GM23338 (cell line): ENCODE measurements at regions not wholly inside any gene's neighbourhood (a gene's known extent, or its start where the extent isn't known, plus 50 kb on each side); places are given as distances from the start of the nearest gene placed in this dataset.

Experiments used
- ATAC-seq: fragments of 200-7000 bp; cut with Tn5 transposase; 3 replicates; pipeline ENCODE4 v1.9.1; 2020
- DNase-seq: peaks from one replicate; pipeline ENCODE4 v3.0.0-alpha.2; 2015; ENCODE audit warnings: low spot score
- H2AFZ ChIP-seq: fragments of 200-600 bp; sonication (generic); 2 replicates; pipeline ENCODE4 v1.8.0; 2016; ENCODE audit warnings: antibody characterized with exemption, mild to moderate bottlenecking, moderate library complexity
- H3F3A ChIP-seq: fragments of 200-600 bp; sonication (generic); replicated peaks from 2 replicates; pipeline ENCODE4 v1.8.0; 2017; ENCODE audit warnings: antibody characterized with exemption, mixed run types, low read depth
- H3K27ac ChIP-seq: fragments of 200-600 bp; sonication (generic); 2 replicates; pipeline ENCODE4 v1.6.1; 2016; ENCODE audit warnings: low read depth
- H3K27me3 ChIP-seq: fragments of 200-600 bp; sonication (generic); 2 replicates; pipeline ENCODE4 v1.8.0; 2016; ENCODE audit warnings: mild to moderate bottlenecking, mixed run types, moderate library complexity; ENCODE audit not compliant: insufficient read depth
- H3K36me3 ChIP-seq: fragments of 200-600 bp; sonication (generic); 2 replicates; pipeline ENCODE4 v1.8.0; 2016; ENCODE audit warnings: mild to moderate bottlenecking; ENCODE audit not compliant: insufficient read depth
- H3K4me1 ChIP-seq: fragments of 200-600 bp; sonication (generic); 2 replicates; pipeline ENCODE4 v1.8.0; 2016; ENCODE audit warnings: mild to moderate bottlenecking, moderate library complexity; ENCODE audit not compliant: insufficient read depth
- H3K4me2 ChIP-seq: fragments of 200-600 bp; sonication (generic); 2 replicates; pipeline ENCODE4 v1.7.1; 2017; ENCODE audit warnings: mixed run types
- H3K4me3 ChIP-seq: fragments of 200-600 bp; sonication (generic); 2 replicates; pipeline ENCODE4 v1.6.1; 2016; ENCODE audit warnings: mixed run types
- H3K79me2 ChIP-seq: fragments of 200-600 bp; sonication (generic); replicated peaks from 2 replicates; pipeline ENCODE4 v1.8.0; 2017; ENCODE audit warnings: mild to moderate bottlenecking; ENCODE audit not compliant: insufficient read depth
- H3K9me2 ChIP-seq: fragments of 200-600 bp; sonication (generic); 2 replicates; pipeline ENCODE4 v1.8.0; 2017; ENCODE audit not compliant: insufficient read depth
- H4K20me1 ChIP-seq: fragments of 200-600 bp; sonication (generic); replicated peaks from 2 replicates; pipeline ENCODE4 v1.8.0; 2017; ENCODE audit warnings: mild to moderate bottlenecking; ENCODE audit not compliant: insufficient read depth
- H3K27ac Mint-ChIP-seq: 2 replicates; pipeline ENCODE4 v1.8.0; 2020; ENCODE audit warnings: inconsistent platforms, mild to moderate bottlenecking, moderate library complexity, mixed read lengths
- H3K27me3 Mint-ChIP-seq: 3 replicates; pipeline ENCODE4 v1.8.0; 2022; ENCODE audit warnings: low read depth, mild to moderate bottlenecking, moderate library complexity, mixed read lengths, inconsistent platforms; ENCODE audit not compliant: insufficient read depth, poor library complexity
- H3K36me3 Mint-ChIP-seq: 3 replicates; pipeline ENCODE4 v1.8.0; 2021; ENCODE audit warnings: low read depth, mild to moderate bottlenecking, inconsistent platforms, moderate library complexity, mixed read lengths
- H3K4me1 Mint-ChIP-seq: 3 replicates; pipeline ENCODE4 v1.8.0; 2020; ENCODE audit warnings: mild to moderate bottlenecking, inconsistent platforms, mixed read lengths
- H3K4me3 Mint-ChIP-seq: 3 replicates; pipeline ENCODE4 v1.8.0; 2021; ENCODE audit warnings: moderate library complexity, mild to moderate bottlenecking, inconsistent platforms, mixed read lengths
- H3K9me3 Mint-ChIP-seq: 3 replicates; pipeline ENCODE4 v1.8.0; 2020; ENCODE audit warnings: moderate library complexity, mild to moderate bottlenecking, inconsistent platforms, mixed read lengths
- CREB1 ChIP-seq: fragments of 250-450 bp; sonication (Bioruptor Pico); IDR thresholded peaks from 2 replicates; pipeline ENCODE4 v1.5.0; 2020; ENCODE audit warnings: low read depth, mild to moderate bottlenecking, moderate library complexity
- EZH2 ChIP-seq: fragments of 200-600 bp; sonication (generic); IDR thresholded peaks from one replicate; pipeline ENCODE4 v1.8.0; 2017; ENCODE audit warnings: antibody characterized with exemption, mild to moderate bottlenecking, low read depth; ENCODE audit not compliant: unreplicated experiment
- EZH2phosphoT487 ChIP-seq: fragments of 200-600 bp; sonication (generic); IDR thresholded peaks from one replicate; pipeline ENCODE4 v1.8.1; 2018; ENCODE audit warnings: antibody characterized with exemption; ENCODE audit not compliant: unreplicated experiment
- JUNB ChIP-seq: IDR thresholded peaks from one replicate; pipeline ENCODE4 v1.6.1; 2016; ENCODE audit warnings: antibody characterized with exemption; ENCODE audit not compliant: unreplicated experiment
- NANOG ChIP-seq: IDR thresholded peaks from 2 replicates; pipeline ENCODE4 v1.6.1; 2016; ENCODE audit warnings: antibody characterized with exemption, borderline replicate concordance
- POLR2AphosphoS5 ChIP-seq: IDR thresholded peaks from 2 replicates; pipeline ENCODE4 v1.6.1; 2016; ENCODE audit warnings: antibody characterized with exemption, low read depth
- STAT1 ChIP-seq: IDR thresholded peaks from one replicate; pipeline ENCODE4 v1.6.1; 2016; ENCODE audit warnings: antibody characterized with exemption; ENCODE audit not compliant: unreplicated experiment
- ZNF114 ChIP-seq: fragments of 250-450 bp; sonication (Bioruptor Pico); IDR thresholded peaks from 2 replicates; pipeline ENCODE4 v1.5.0; 2020; ENCODE audit warnings: mild to moderate bottlenecking, moderate library complexity
- ZNF331 ChIP-seq: fragments of 250-450 bp; sonication (Bioruptor Pico); IDR thresholded peaks from 2 replicates; pipeline ENCODE4 v1.5.0; 2020; ENCODE audit warnings: low read depth, mild to moderate bottlenecking, moderate library complexity
- TF ChIP-seq, protein P1 (sequence below): IDR thresholded peaks from one replicate; pipeline ENCODE4 v1.6.1; 2018; ENCODE audit warnings: antibody characterized with exemption; ENCODE audit not compliant: unreplicated experiment
- TF ChIP-seq, protein P2 (sequence below), 2 experiments: fragments of 200-600 bp in 1 of 2; sonication (generic) in 1 of 2; conservative IDR thresholded peaks; 2 replicates each; pipeline versions ENCODE4 v1.5.1 to v1.6.1; 2016 to 2017; ENCODE audit warnings: antibody characterized with exemption in 2 of 2, low read depth in 2 of 2, mild to moderate bottlenecking in 2 of 2, moderate library complexity in 1 of 2
- TF ChIP-seq, protein P3 (sequence below): IDR thresholded peaks from 2 replicates; pipeline ENCODE4 v1.6.1; 2016; ENCODE audit warnings: antibody characterized with exemption
- TF ChIP-seq, protein P4 (sequence below): fragments of 250-450 bp; sonication (Bioruptor Pico); IDR thresholded peaks from 2 replicates; pipeline ENCODE4 v1.5.0; 2020; ENCODE audit warnings: mild to moderate bottlenecking, moderate library complexity

DNA sequence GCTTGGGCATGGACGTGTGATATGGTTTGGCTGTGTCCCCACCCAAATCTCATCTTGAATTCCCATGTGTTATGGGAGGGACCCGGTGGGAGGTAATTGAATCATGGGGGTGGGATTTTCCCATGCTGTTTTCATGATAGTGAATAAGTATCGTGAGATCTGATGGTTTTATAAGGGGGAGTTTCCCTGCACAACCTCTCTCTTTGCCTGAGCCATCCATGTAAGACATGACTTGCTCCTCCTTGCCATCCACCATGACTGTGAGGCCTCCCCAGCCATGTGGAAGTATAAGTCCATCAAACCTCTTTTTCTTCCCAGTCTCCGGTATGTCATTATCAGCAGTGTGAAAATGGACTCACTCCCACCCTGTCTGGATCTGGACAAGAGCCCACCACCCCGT, 393.4 kb downstream of the SEC14L1 start:
- H3K4me1 ChIP-seq = no peaks in the 10 kb centered on the region; the same call in 1 of the 2 replicates
- Mint-ChIP-seq H3K27me3 (peaks cover 16% of the 10 kb centered on the region), H3K4me1 (no peaks in the 10 kb centered on the region; the same call in 2 of the 3 replicates), H3K4me3 (no peak overlapping the region; the same call in 2 of the 3 replicates), H3K9me3 (peaks cover 13% of the 10 kb centered on the region), H3K36me3 (peaks cover 8% of the 10 kb centered on the region), H3K27ac (no peak overlapping the region)
- no peaks in the 10 kb centered on the region for H3F3A ChIP-seq
- H3K27ac ChIP-seq = no peak overlapping the region
- no peaks in the 10 kb centered on the region for H3K79me2 ChIP-seq
- TF ChIP-seq NANOG (no peak), ZNF331 (CRISPR knock-in tag) (no peak), EZH2phosphoT487 (no peak), EZH2 (no peak), JUNB (no peak), STAT1 (no peak), POLR2AphosphoS5 (no peak), CREB1 (CRISPR knock-in tag) (no peak), ZNF114 (no peak)
- TF ChIP-seq, protein P1, sequence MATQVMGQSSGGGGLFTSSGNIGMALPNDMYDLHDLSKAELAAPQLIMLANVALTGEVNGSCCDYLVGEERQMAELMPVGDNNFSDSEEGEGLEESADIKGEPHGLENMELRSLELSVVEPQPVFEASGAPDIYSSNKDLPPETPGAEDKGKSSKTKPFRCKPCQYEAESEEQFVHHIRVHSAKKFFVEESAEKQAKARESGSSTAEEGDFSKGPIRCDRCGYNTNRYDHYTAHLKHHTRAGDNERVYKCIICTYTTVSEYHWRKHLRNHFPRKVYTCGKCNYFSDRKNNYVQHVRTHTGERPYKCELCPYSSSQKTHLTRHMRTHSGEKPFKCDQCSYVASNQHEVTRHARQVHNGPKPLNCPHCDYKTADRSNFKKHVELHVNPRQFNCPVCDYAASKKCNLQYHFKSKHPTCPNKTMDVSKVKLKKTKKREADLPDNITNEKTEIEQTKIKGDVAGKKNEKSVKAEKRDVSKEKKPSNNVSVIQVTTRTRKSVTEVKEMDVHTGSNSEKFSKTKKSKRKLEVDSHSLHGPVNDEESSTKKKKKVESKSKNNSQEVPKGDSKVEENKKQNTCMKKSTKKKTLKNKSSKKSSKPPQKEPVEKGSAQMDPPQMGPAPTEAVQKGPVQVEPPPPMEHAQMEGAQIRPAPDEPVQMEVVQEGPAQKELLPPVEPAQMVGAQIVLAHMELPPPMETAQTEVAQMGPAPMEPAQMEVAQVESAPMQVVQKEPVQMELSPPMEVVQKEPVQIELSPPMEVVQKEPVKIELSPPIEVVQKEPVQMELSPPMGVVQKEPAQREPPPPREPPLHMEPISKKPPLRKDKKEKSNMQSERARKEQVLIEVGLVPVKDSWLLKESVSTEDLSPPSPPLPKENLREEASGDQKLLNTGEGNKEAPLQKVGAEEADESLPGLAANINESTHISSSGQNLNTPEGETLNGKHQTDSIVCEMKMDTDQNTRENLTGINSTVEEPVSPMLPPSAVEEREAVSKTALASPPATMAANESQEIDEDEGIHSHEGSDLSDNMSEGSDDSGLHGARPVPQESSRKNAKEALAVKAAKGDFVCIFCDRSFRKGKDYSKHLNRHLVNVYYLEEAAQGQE = no peak
- TF ChIP-seq, protein P2, sequence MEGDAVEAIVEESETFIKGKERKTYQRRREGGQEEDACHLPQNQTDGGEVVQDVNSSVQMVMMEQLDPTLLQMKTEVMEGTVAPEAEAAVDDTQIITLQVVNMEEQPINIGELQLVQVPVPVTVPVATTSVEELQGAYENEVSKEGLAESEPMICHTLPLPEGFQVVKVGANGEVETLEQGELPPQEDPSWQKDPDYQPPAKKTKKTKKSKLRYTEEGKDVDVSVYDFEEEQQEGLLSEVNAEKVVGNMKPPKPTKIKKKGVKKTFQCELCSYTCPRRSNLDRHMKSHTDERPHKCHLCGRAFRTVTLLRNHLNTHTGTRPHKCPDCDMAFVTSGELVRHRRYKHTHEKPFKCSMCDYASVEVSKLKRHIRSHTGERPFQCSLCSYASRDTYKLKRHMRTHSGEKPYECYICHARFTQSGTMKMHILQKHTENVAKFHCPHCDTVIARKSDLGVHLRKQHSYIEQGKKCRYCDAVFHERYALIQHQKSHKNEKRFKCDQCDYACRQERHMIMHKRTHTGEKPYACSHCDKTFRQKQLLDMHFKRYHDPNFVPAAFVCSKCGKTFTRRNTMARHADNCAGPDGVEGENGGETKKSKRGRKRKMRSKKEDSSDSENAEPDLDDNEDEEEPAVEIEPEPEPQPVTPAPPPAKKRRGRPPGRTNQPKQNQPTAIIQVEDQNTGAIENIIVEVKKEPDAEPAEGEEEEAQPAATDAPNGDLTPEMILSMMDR (conservative IDR thresholded peaks at IDR 0.05; ENCODE audit: low read depth in 2 of 2) = no peak
- TF ChIP-seq, protein P3, sequence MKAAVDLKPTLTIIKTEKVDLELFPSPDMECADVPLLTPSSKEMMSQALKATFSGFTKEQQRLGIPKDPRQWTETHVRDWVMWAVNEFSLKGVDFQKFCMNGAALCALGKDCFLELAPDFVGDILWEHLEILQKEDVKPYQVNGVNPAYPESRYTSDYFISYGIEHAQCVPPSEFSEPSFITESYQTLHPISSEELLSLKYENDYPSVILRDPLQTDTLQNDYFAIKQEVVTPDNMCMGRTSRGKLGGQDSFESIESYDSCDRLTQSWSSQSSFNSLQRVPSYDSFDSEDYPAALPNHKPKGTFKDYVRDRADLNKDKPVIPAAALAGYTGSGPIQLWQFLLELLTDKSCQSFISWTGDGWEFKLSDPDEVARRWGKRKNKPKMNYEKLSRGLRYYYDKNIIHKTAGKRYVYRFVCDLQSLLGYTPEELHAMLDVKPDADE = no peak
- TF ChIP-seq, protein P4, sequence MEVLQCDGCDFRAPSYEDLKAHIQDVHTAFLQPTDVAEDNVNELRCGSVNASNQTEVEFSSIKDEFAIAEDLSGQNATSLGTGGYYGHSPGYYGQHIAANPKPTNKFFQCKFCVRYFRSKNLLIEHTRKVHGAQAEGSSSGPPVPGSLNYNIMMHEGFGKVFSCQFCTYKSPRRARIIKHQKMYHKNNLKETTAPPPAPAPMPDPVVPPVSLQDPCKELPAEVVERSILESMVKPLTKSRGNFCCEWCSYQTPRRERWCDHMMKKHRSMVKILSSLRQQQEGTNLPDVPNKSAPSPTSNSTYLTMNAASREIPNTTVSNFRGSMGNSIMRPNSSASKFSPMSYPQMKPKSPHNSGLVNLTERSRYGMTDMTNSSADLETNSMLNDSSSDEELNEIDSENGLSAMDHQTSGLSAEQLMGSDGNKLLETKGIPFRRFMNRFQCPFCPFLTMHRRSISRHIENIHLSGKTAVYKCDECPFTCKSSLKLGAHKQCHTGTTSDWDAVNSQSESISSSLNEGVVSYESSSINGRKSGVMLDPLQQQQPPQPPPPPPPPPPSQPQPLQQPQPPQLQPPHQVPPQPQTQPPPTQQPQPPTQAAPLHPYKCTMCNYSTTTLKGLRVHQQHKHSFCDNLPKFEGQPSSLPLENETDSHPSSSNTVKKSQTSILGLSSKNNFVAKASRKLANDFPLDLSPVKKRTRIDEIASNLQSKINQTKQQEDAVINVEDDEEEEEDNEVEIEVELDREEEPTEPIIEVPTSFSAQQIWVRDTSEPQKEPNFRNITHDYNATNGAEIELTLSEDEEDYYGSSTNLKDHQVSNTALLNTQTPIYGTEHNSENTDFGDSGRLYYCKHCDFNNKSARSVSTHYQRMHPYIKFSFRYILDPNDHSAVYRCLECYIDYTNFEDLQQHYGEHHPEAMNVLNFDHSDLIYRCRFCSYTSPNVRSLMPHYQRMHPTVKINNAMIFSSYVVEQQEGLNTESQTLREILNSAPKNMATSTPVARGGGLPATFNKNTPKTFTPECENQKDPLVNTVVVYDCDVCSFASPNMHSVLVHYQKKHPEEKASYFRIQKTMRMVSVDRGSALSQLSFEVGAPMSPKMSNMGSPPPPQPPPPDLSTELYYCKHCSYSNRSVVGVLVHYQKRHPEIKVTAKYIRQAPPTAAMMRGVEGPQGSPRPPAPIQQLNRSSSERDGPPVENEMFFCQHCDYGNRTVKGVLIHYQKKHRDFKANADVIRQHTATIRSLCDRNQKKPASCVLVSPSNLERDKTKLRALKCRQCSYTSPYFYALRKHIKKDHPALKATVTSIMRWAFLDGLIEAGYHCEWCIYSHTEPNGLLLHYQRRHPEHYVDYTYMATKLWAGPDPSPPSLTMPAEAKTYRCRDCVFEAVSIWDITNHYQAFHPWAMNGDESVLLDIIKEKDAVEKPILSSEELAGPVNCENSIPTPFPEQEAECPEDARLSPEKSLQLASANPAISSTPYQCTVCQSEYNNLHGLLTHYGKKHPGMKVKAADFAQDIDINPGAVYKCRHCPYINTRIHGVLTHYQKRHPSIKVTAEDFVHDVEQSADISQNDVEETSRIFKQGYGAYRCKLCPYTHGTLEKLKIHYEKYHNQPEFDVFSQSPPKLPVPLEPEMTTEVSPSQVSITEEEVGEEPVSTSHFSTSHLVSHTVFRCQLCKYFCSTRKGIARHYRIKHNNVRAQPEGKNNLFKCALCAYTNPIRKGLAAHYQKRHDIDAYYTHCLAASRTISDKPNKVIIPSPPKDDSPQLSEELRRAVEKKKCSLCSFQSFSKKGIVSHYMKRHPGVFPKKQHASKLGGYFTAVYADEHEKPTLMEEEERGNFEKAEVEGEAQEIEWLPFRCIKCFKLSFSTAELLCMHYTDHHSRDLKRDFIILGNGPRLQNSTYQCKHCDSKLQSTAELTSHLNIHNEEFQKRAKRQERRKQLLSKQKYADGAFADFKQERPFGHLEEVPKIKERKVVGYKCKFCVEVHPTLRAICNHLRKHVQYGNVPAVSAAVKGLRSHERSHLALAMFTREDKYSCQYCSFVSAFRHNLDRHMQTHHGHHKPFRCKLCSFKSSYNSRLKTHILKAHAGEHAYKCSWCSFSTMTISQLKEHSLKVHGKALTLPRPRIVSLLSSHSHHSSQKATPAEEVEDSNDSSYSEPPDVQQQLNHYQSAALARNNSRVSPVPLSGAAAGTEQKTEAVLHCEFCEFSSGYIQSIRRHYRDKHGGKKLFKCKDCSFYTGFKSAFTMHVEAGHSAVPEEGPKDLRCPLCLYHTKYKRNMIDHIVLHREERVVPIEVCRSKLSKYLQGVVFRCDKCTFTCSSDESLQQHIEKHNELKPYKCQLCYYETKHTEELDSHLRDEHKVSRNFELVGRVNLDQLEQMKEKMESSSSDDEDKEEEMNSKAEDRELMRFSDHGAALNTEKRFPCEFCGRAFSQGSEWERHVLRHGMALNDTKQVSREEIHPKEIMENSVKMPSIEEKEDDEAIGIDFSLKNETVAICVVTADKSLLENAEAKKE = no peak
- no peak overlapping the region for H3K4me3 ChIP-seq
- DNase-seq = no peak
- no peak for ATAC-seq
- H4K20me1 ChIP-seq = no peaks in the 10 kb centered on the region
- no peaks in the 10 kb centered on the region for H3K36me3 ChIP-seq
- H3K9me2 ChIP-seq = no peaks in the 10 kb centered on the region
- H3K4me2 ChIP-seq = no peak overlapping the region
- peaks cover 12% of the 10 kb centered on the region; the same call in 1 of the 2 replicates for H3K27me3 ChIP-seq
- H2AFZ ChIP-seq = no peak overlapping the region
